ENCODE measurements at regions not wholly inside any gene's neighbourhood (a gene's known extent, or its start where the extent isn't known, plus 50 kb on each side); places are given as distances from the start of the nearest gene placed in this dataset.

DNA sequence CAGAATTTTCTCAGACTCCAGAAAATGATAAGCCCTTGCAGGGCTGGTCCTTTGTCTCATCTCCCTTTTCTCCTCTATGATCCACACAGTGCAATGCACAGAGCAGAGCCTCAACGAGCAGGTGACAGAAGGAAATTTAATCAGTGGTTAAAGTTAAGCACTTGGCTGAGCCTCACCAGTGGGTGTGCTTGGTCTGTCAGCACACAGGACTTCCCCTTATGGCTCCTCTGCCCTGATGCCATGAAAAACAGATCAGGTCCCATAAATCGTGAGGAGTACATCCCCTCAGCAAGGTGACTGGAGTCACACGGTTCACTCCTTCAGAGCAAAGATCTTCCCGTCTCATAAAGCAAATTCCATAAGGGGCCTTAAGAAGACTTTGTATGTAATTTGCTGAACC, 818.2 kb downstream of the UQCRFS1 start:
- no peaks in the 10 kb centered on the region for H3K36me3 ChIP-seq (ENCODE audit: insufficient read depth, low read length, poor library complexity, severe bottlenecking)
- POLR2A ChIA-PET (ENCODE audit: low non-redundant PET) = no interaction called here
- no peaks in the 10 kb centered on the region for H3K4me1 ChIP-seq (ENCODE audit: insufficient read depth, low read length, poor library complexity, severe bottlenecking)
- intact Hi-C loops (cut with micrococcal nuclease; ENCODE audit: unreplicated experiment) = no loop called here
- no peak for DNase-seq (ENCODE audit: low spot score)
- H3K4me3 ChIP-seq (ENCODE audit: low read depth, low read length, poor library complexity, severe bottlenecking) = no peak overlapping the region
- no peak overlapping the region for H3K27ac ChIP-seq (ENCODE audit: low read depth, low read length, poor library complexity, severe bottlenecking)
- CTCF ChIA-PET = no interaction called here
- no TSS peak for BruUV-seq (replicated peaks)
- TF ChIP-seq EZH2 (IDR thresholded peaks at IDR 0.05; ENCODE audit: borderline replicate concordance, low read depth, low read length, poor library complexity, severe bottlenecking) (no peak), CTCF (conservative IDR thresholded peaks at IDR 0.05; ENCODE audit: low read depth, low read length) (no peak)
- H3K27me3 ChIP-seq (replicated peaks; ENCODE audit: insufficient read depth, low read depth, low read length, poor library complexity) = no peaks in the 10 kb centered on the region
- H3K9me3 ChIP-seq (ENCODE audit: low read depth, low read length, poor library complexity, severe bottlenecking) = peaks cover 9% of the 10 kb centered on the region

DNA sequence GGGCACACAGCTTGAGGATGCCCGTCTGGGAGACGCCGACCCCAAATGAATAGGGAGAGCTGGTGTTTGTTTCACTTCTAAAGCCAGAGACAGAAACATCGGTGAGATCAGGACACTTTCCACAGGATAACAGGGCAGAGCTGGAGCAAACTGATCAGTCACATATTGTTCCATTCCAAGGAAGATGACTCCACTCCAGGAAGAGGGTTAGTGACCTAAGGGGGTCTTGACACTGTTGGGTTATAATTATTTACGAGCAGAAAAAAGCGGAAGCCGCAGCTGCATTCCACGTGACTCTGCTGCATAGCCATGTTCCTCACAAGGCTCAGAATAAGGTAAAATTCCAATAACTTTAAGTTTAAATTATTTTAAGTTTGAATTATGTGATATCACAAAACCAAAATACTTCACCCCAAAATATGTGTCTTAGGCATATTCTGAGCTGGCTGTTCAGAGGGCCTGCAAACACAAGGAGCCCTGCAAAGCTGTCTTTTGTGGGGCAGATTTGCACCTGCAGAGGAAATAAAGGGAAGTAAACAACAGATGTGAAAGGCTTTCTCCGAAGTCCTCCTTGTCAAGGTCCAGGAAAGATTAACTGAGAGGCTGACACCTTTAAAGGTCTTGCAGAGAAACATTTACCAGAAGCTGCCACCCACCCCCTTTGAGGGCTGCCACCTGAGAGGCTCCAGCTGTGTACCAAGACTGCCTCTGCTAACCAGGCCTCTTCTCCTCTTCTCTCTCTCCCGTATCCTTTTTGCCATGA, 819.2 kb downstream of the UQCRFS1 start:
- Histone ChIP-seq H3K9me3 (ENCODE audit: low read depth, low read length, poor library complexity, severe bottlenecking) (peaks cover under 1% of the 10 kb centered on the region), H3K4me3 (ENCODE audit: low read depth, low read length, poor library complexity, severe bottlenecking) (no peak overlapping the region), H3K36me3 (ENCODE audit: insufficient read depth, low read length, poor library complexity, severe bottlenecking) (no peaks in the 10 kb centered on the region), H3K27ac (ENCODE audit: low read depth, low read length, poor library complexity, severe bottlenecking) (no peak overlapping the region), H3K27me3 (replicated peaks; ENCODE audit: insufficient read depth, low read depth, low read length, poor library complexity) (no peaks in the 10 kb centered on the region), H3K4me1 (ENCODE audit: insufficient read depth, low read length, poor library complexity, severe bottlenecking) (no peaks in the 10 kb centered on the region)
- TF ChIP-seq CTCF (conservative IDR thresholded peaks at IDR 0.05; ENCODE audit: low read depth, low read length) (no peak), EZH2 (IDR thresholded peaks at IDR 0.05; ENCODE audit: borderline replicate concordance, low read depth, low read length, poor library complexity, severe bottlenecking) (no peak)
- POLR2A ChIA-PET (ENCODE audit: low non-redundant PET) = no interaction called here
- no TSS peak for BruUV-seq (replicated peaks)
- DNase-seq (ENCODE audit: low spot score) = no peak
- CTCF ChIA-PET = no interaction called here
- intact Hi-C loops (cut with micrococcal nuclease; ENCODE audit: unreplicated experiment) = no loop called here

- H3K9me3 ChIP-seq (ENCODE audit: low read depth, low read length, poor library complexity, severe bottlenecking) = peaks cover 12% of the 10 kb centered on the region
- no TSS peak for BruUV-seq (replicated peaks)
- ChIA-PET CTCF (no interaction called here), POLR2A (ENCODE audit: low non-redundant PET) (no interaction called here)
- TF ChIP-seq CTCF (conservative IDR thresholded peaks at IDR 0.05; ENCODE audit: low read depth, low read length) (no peak), EZH2 (IDR thresholded peaks at IDR 0.05; ENCODE audit: borderline replicate concordance, low read depth, low read length, poor library complexity, severe bottlenecking) (no peak)
- H3K4me1 ChIP-seq (ENCODE audit: insufficient read depth, low read length, poor library complexity, severe bottlenecking) = no peaks in the 10 kb centered on the region
- H3K4me3 ChIP-seq (ENCODE audit: low read depth, low read length, poor library complexity, severe bottlenecking) = no peak overlapping the region
- H3K27ac ChIP-seq (ENCODE audit: low read depth, low read length, poor library complexity, severe bottlenecking) = no peak overlapping the region
- no peaks in the 10 kb centered on the region for H3K36me3 ChIP-seq (ENCODE audit: insufficient read depth, low read length, poor library complexity, severe bottlenecking)
- H3K27me3 ChIP-seq (replicated peaks; ENCODE audit: insufficient read depth, low read depth, low read length, poor library complexity) = no peaks in the 10 kb centered on the region
- intact Hi-C loops (cut with micrococcal nuclease; ENCODE audit: unreplicated experiment) = no loop called here
- DNase-seq (ENCODE audit: low spot score) = no peak
These were observed 824.0 kb downstream of the UQCRFS1 start for GRCh38 chr19:28388988-28389387.
